SU-DHL-6 (cell line): ENCODE measurements at regions not wholly inside any gene's neighbourhood (a gene's known extent, or its start where the extent isn't known, plus 50 kb on each side); places are given as distances from the start of the nearest gene placed in this dataset.

Experiments used
- CTCF ChIP-seq: fragments of 200-600 bp; sonication (generic); IDR thresholded peaks from one replicate; pipeline ENCODE4 v1.5.1; 2017; ENCODE audit warnings: antibody characterized with exemption, mild to moderate bottlenecking, low read length, moderate library complexity; ENCODE audit not compliant: insufficient read depth, poor library complexity, severe bottlenecking
- EZH2phosphoT487 ChIP-seq: fragments of 200-600 bp; sonication (generic), shearing (Covaris generic); conservative IDR thresholded peaks from 2 replicates; pipeline ENCODE4 v1.6.1; 2018; ENCODE audit warnings: mild to moderate bottlenecking, antibody characterized with exemption, low read length, moderate library complexity, mixed read lengths

GRCh38 chr9:93829271-93830011 is 125.7 kb downstream of the BARX1 start:
- TF ChIP-seq CTCF (no peak), EZH2phosphoT487 (no peak)
